Gastrocnemius medialis (tissue), 4 donors: ENCODE measurements at regions not wholly inside any gene's neighbourhood (a gene's known extent, or its start where the extent isn't known, plus 50 kb on each side); places are given as distances from the start of the nearest gene placed in this dataset.
"Not testable (repeated sequence)": the region's sequence is repeated elsewhere in the genome, so short reads cannot be mapped to it uniquely, and the experiment has no call there.

Source experiments
- POLR2A ChIP-seq, 2 donors: fragments of 450-650 bp; IDR thresholded peaks; one replicate each; pipeline ENCODE4 v1.6.1; 2017; ENCODE audit warnings: antibody characterized with exemption in 2 of 2, mild to moderate bottlenecking in 2 of 2, moderate library complexity in 2 of 2
- TF ChIP-seq, protein P1 (sequence below), 5 experiments: fragments of 450-650 bp in 3 of 5; fragments of 200-600 bp in 2 of 5; sonication (generic) in 2 of 5; IDR thresholded peaks in 4 of 5; conservative IDR thresholded peaks in 1 of 5; 1 replicate in 4 of 5; 2 replicates in 1 of 5; pipeline ENCODE4 v1.5.1; 2016 to 2019; ENCODE audit warnings: antibody characterized with exemption in 5 of 5, mild to moderate bottlenecking in 3 of 5, moderate library complexity in 3 of 5

DNA sequence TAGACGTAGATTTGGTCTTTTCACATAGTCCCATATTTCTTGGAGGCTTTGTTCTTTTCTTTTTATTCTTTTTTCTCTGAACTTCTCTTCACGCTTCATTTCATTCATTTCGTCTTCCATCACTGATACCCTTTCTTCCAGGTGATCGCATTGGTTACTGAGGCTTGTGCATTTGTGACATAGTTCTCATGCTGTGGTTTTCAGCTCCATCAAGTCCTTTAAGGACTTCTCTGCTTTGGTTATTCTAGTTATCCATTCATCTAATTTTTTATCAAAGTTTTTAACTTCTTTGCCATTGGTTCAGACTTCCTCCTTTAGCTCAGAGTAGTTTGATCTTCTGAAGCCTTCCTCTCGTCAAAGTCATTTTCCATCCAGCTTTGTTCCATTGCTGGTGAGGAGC is 125.8 kb downstream of the PRL start:
- TF ChIP-seq POLR2A (IDR thresholded peaks at IDR 0.05): not testable (repeated sequence)
- TF ChIP-seq, protein P1, sequence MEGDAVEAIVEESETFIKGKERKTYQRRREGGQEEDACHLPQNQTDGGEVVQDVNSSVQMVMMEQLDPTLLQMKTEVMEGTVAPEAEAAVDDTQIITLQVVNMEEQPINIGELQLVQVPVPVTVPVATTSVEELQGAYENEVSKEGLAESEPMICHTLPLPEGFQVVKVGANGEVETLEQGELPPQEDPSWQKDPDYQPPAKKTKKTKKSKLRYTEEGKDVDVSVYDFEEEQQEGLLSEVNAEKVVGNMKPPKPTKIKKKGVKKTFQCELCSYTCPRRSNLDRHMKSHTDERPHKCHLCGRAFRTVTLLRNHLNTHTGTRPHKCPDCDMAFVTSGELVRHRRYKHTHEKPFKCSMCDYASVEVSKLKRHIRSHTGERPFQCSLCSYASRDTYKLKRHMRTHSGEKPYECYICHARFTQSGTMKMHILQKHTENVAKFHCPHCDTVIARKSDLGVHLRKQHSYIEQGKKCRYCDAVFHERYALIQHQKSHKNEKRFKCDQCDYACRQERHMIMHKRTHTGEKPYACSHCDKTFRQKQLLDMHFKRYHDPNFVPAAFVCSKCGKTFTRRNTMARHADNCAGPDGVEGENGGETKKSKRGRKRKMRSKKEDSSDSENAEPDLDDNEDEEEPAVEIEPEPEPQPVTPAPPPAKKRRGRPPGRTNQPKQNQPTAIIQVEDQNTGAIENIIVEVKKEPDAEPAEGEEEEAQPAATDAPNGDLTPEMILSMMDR (IDR thresholded peaks at IDR 0.05 in 4 of 5, conservative IDR thresholded peaks at IDR 0.05 in 1 of 5): not testable (repeated sequence)
